Motor neuron (in vitro differentiated cells): ENCODE measurements at regions not wholly inside any gene's neighbourhood (a gene's known extent, or its start where the extent isn't known, plus 50 kb on each side); places are given as distances from the start of the nearest gene placed in this dataset.

Experiments used
- ATAC-seq, 8 experiments: fragments of 200-7000 bp; cut with Tn5 transposase; replicated peaks in 6 of 8; 2 replicates each; pipeline ENCODE4 v1.8.0; 2021; ENCODE audit warnings: mild to moderate bottlenecking in 8 of 8, moderate library complexity in 8 of 8
- H3K27ac ChIP-seq, 2 donors: fragments of 250-450 bp; sonication (Bioruptor Pico); 2 replicates each; pipeline ENCODE4 v1.9.0; 2021; ENCODE audit warnings: antibody characterized with exemption in 2 of 2, mild to moderate bottlenecking in 2 of 2, moderate library complexity in 1 of 2
- H3K4me1 ChIP-seq, 2 donors: fragments of 250-450 bp; sonication (Bioruptor Pico); replicated peaks in 1 of 2; 2 replicates each; pipeline ENCODE4 v1.6.1; 2021; ENCODE audit warnings: antibody characterized with exemption in 2 of 2, mild to moderate bottlenecking in 2 of 2, moderate library complexity in 1 of 2
- H3K4me3 ChIP-seq, 5 donors: fragments of 250-450 bp; sonication (Bioruptor Pico); 2 replicates each; pipeline ENCODE4 v1.9.0; 2021; ENCODE audit warnings: antibody characterized with exemption in 5 of 5, mild to moderate bottlenecking in 5 of 5, moderate library complexity in 4 of 5
- WGBS, 10 experiments: fragments of 450-650 bp; shearing (Covaris generic); methylation state at CpG; one replicate each; pipeline ENCODE4 v1.0.0; 2022; 5-methylcytosine and 5-hydroxymethylcytosine counted together
- in situ Hi-C, 9 experiments: fragments of 400-800 bp; cut with MboI; loops; one replicate each; pipeline ENCODE4 v1.15.0; 2021; ENCODE audit warnings: low sequenced_read_pairs in 9 of 9, low pct_unique_long_range_greater_than_20kb in 2 of 9; ENCODE audit not compliant: unreplicated experiment in 9 of 9

DNA sequence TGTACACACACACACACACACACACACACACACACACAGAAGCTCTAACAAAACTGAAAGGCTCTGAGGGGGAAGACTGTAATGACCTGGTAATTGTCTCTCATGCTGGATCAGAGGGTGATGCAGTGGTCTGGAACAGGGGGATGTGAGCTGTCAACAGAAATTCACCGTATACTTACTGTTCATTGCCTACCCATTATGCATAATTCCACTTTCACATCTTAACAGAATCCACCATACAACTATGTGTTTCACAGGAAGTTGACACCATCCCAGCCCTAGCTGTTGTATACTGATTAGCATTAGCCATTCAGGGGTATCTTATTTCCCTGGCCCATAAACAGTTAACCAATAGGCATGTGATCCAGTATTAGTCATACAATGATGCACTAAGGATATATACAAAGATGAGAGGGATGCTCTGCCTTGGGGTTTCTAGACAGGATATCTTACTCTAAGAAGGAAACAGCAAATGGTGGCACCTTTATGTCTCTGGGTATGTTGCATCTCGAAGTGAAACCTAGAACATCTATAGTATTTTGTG, 396.5 kb upstream of the BRINP1 start:
- Histone ChIP-seq H3K4me1 (peaks cover 0 to 4% of the 10 kb centered on the region in 2 donors), H3K4me3 (no peak overlapping the region), H3K27ac (no peak overlapping the region)
- WGBS, 10 experiments = 0 to 100% (median 67%) methylated on average over 1 of the region's 2 CpGs; no CpG with 5 or more reads in 3 of the 10 experiments
- in situ Hi-C loops = loop anchor here in 1 of 9 experiments (25.0 kb wide), 1 partner anchor 103 kb away; no protein-coding TSS in a partner anchor
- peak in 4 of 8 experiments; percentile 23 to 79 (median 52) for ATAC-seq

DNA sequence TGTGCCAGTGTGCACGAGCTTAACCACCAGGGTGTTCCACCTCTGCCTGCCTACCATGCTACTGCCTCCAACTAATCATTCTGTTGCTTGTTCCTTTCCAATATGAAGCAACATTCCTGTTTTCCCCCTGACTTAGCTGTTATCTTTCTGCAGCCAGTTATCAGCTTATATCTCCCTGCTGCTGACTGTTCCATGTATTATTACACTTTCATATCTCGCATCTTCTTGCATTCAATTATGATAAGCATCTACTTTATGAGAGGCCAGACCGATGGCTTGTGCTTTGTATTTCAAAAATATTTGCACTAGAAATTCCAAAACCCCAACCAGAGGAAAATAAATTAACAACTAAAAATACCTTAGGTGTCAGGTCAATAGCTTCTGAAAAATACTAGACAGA, 394.0 kb upstream of the BRINP1 start:
- in situ Hi-C loops = loop anchor here in 1 of 9 experiments (25.0 kb wide), 1 partner anchor 101 kb away; no protein-coding TSS in a partner anchor
- ATAC-seq = no peak
- Histone ChIP-seq H3K4me1 (peaks cover 0 to 4% of the 10 kb centered on the region in 2 donors), H3K4me3 (no peak overlapping the region), H3K27ac (no peak overlapping the region)
- WGBS, 10 experiments = 0 to 94% (median 58%) methylated on average over 1 to 3 of the region's 3 CpGs; no CpG with 5 or more reads in 1 of the 10 experiments

GRCh38 chr9:119761812-119762211, 392.6 kb upstream of the BRINP1 start:
- Histone ChIP-seq H3K4me1 (peaks cover 0 to 4% of the 10 kb centered on the region in 2 donors), H3K4me3 (peak overlapping the region in 1 of 5 donors; percentile 11), H3K27ac (peak overlapping the region in 1 of 2 donors; percentile 66)
- ATAC-seq = peak in 4 of 8 experiments; percentile 78 to 90 (median 85)
- 31 to 100% (median 60%) methylated on average over 1 to 2 of the region's 2 CpGs for WGBS, 10 experiments
- in situ Hi-C loops = loop anchor here in 1 of 9 experiments (25.0 kb wide), 1 partner anchor 100 kb away; no protein-coding TSS in a partner anchor

DNA sequence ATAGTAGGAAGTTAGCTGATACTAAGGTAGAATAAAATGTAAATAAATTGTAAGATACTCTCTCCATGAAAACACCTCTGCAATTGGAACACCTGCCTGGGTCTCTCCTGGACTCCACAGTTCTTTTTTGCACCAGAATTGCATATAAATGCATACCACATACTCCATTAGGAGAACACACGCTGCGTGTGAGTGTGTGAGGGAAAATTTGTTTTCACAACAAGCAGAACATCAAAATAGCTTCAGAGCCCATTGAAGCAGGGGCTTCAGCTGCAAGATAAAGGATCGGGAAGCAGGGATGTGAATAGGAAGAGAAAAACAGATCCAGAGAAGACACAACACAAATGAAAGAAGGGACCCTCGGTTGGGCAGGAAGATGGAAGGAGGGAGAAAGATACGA, 389.8 kb upstream of the BRINP1 start:
- WGBS, 10 experiments = 4 to 100% (median 35%) methylated on average over 1 to 5 of the region's 5 CpGs
- no peak for ATAC-seq
- Histone ChIP-seq H3K4me3 (no peak overlapping the region), H3K4me1 (peaks cover 0 to 4% of the 10 kb centered on the region in 2 donors), H3K27ac (no peak overlapping the region)
- in situ Hi-C loops = loop anchor here in 1 of 9 experiments (25.0 kb wide), 1 partner anchor 97 kb away; no protein-coding TSS in a partner anchor

- 0 to 78% (median 58%) methylated on average over 1 to 3 of the region's 3 CpGs; no CpG with 5 or more reads in 2 of the 10 experiments for WGBS, 10 experiments
- ATAC-seq = no peak
- H3K27ac ChIP-seq = no peak overlapping the region
- H3K4me3 ChIP-seq = no peak overlapping the region
- H3K4me1 ChIP-seq = peaks cover 0 to 4% of the 10 kb centered on the region in 2 donors
- in situ Hi-C loops = loop anchor here in 1 of 9 experiments (25.0 kb wide), 1 partner anchor 96 kb away; no protein-coding TSS in a partner anchor
These were observed 389.0 kb upstream of the BRINP1 start for GRCh38 chr9:119758241-119758640.

GRCh38 chr9:119739476-119739875, 370.2 kb upstream of the BRINP1 start:
- Histone ChIP-seq H3K4me3 (no peak overlapping the region), H3K27ac (no peak overlapping the region), H3K4me1 (no peaks in the 10 kb centered on the region)
- 0 to 89% (median 56%) methylated on average over 1 to 2 of the region's 2 CpGs for WGBS, 10 experiments
- in situ Hi-C loops = no loop called here
- ATAC-seq = peak in 1 of 8 experiments; percentile 92

GRCh38 chr9:119736491-119737454, 367.5 kb upstream of the BRINP1 start:
- H3K4me3 ChIP-seq = no peak overlapping the region
- ATAC-seq = peak in 5 of 8 experiments; percentile 33 to 74 (median 63)
- in situ Hi-C loops = no loop called here
- H3K4me1 ChIP-seq = no peaks in the 10 kb centered on the region
- 0 to 100% (median 60%) methylated on average over 1 to 8 of the region's 13 CpGs; no CpG with 5 or more reads in 1 of the 10 experiments for WGBS, 10 experiments
- H3K27ac ChIP-seq = no peak overlapping the region

DNA sequence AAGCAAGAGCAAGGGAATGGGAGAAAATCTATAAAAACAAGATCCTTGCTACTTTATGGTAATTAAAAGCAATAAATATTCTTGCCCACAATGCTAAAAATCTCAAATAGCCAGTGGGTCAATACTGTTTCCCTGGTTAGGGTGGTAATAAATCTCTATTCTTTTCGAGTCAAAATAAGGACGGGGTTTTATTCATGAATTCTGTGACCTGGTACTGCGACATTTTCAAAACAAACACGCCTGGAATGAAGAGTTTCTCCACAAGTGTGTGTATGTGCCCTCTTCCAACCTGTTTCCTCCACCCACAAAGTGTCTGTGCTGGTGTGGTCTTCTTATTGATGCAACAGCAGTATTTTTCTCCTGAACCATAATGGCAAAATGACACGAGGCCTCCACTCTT, 358.8 kb upstream of the BRINP1 start:
- in situ Hi-C loops = no loop called here
- 0 to 50% (median 23%) methylated on average over 1 to 5 of the region's 5 CpGs; no CpG with 5 or more reads in 2 of the 10 experiments for WGBS, 10 experiments
- ATAC-seq = peak in 4 of 8 experiments; percentile 35 to 91 (median 60)
- Histone ChIP-seq H3K27ac (no peak overlapping the region), H3K4me1 (peaks cover 11 to 13% of the 10 kb centered on the region in 2 donors), H3K4me3 (no peak overlapping the region)

- in situ Hi-C loops = no loop called here
- H3K4me3 ChIP-seq = no peak overlapping the region
- H3K4me1 ChIP-seq = peaks cover 13 to 16% of the 10 kb centered on the region in 2 donors
- no peak overlapping the region for H3K27ac ChIP-seq
- ATAC-seq = no peak
- WGBS, 10 experiments = 30 to 100% (median 92%) methylated on average over 1 to 3 of the region's 3 CpGs; no CpG with 5 or more reads in 5 of the 10 experiments
These were observed 356.8 kb upstream of the BRINP1 start for GRCh38 chr9:119726035-119726434.

GRCh38 chr9:119722384-119722783, 353.1 kb upstream of the BRINP1 start:
- peak in 1 of 8 experiments; percentile 38 for ATAC-seq
- in situ Hi-C loops = no loop called here
- WGBS, 10 experiments = 0 to 69% (median 18%) methylated on average over 1 to 2 of the region's 2 CpGs
- Histone ChIP-seq H3K4me3 (no peak overlapping the region), H3K4me1 (peaks cover 3 to 7% of the 10 kb centered on the region in 2 donors), H3K27ac (no peak overlapping the region)

GRCh38 chr9:119712325-119712724, 343.1 kb upstream of the BRINP1 start:
- ATAC-seq = peak in 4 of 8 experiments; percentile 38 to 99 (median 69)
- H3K4me3 ChIP-seq = no peak overlapping the region
- H3K27ac ChIP-seq = no peak overlapping the region
- WGBS, 10 experiments = 0 to 71% (median 19%) methylated on average over 1 of the region's 1 CpG; no CpG with 5 or more reads in 6 of the 10 experiments
- in situ Hi-C loops = no loop called here
- H3K4me1 ChIP-seq = no peaks in the 10 kb centered on the region

- H3K4me1 ChIP-seq = no peaks in the 10 kb centered on the region
- 0 to 100% (median 90%) methylated on average over 1 to 2 of the region's 2 CpGs; no CpG with 5 or more reads in 1 of the 10 experiments for WGBS, 10 experiments
- in situ Hi-C loops = no loop called here
- H3K27ac ChIP-seq = no peak overlapping the region
- ATAC-seq = no peak
- no peak overlapping the region for H3K4me3 ChIP-seq
These were observed 340.2 kb upstream of the BRINP1 start for GRCh38 chr9:119709431-119709830.
